ENCODE measurements at regions not wholly inside any gene's neighbourhood (a gene's known extent, or its start where the extent isn't known, plus 50 kb on each side); places are given as distances from the start of the nearest gene placed in this dataset.

DNA sequence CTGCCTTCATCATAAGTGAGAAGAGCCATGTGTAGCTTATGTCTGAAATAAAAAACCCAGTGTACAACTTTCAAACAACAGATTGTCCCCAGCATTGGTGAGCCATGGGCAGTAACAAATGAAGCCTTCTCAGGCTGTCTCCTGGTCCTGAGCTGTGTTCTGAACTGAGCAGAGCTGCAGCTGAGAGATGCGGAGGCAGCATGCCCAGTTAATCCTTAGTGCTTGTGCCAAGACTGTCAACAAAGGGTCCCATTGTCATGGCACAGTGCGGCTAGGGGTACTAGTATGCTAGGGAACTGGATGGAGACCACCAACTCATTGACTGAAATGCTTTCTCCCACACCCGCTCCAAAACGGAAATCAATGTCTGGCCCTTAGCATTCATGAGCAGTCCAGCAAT lies 154.3 kb downstream of the RMST start:
- H3K4me3 ChIP-seq (ENCODE audit: low read depth, low read length), result no peak overlapping the region
- no peak for DNase-seq (ENCODE audit: low read depth)
- TF ChIP-seq, protein P1, sequence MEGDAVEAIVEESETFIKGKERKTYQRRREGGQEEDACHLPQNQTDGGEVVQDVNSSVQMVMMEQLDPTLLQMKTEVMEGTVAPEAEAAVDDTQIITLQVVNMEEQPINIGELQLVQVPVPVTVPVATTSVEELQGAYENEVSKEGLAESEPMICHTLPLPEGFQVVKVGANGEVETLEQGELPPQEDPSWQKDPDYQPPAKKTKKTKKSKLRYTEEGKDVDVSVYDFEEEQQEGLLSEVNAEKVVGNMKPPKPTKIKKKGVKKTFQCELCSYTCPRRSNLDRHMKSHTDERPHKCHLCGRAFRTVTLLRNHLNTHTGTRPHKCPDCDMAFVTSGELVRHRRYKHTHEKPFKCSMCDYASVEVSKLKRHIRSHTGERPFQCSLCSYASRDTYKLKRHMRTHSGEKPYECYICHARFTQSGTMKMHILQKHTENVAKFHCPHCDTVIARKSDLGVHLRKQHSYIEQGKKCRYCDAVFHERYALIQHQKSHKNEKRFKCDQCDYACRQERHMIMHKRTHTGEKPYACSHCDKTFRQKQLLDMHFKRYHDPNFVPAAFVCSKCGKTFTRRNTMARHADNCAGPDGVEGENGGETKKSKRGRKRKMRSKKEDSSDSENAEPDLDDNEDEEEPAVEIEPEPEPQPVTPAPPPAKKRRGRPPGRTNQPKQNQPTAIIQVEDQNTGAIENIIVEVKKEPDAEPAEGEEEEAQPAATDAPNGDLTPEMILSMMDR (IDR thresholded peaks at IDR 0.05; ENCODE audit: insufficient read depth, low read depth, low read length), result no peak

GRCh38 chr12:97628962-97629361 lies 166.4 kb downstream of the RMST start:
- DNase-seq (ENCODE audit: low read depth), result no peak
- TF ChIP-seq, protein P1 (IDR thresholded peaks at IDR 0.05; ENCODE audit: insufficient read depth, low read depth, low read length), result no peak
- H3K4me3 ChIP-seq (ENCODE audit: low read depth, low read length), result no peak overlapping the region

GRCh38 chr12:97629382-97629781 lies 166.8 kb downstream of the RMST start:
- no peak overlapping the region for H3K4me3 ChIP-seq (ENCODE audit: low read depth, low read length)
- TF ChIP-seq, protein P1 (IDR thresholded peaks at IDR 0.05; ENCODE audit: insufficient read depth, low read depth, low read length), result no peak
- no peak for DNase-seq (ENCODE audit: low read depth)

DNA sequence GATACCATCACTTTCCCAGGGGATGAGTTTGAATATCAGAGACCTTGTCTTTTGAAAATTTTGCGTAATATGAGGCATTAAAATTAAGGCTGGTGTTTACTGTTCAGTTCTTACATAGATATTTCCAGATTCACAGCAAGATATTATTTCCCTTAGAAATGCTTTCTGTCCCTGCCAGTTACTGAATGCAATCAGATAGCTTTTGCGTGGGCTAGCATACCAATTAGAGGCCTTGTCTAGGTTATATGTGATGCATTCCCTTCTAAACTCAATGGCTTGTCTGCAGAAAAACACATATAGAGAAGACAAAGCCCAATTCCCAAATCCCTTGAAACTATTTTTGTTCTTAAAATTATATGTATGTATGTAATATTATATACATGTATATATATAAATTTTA lies 167.8 kb downstream of the RMST start:
- TF ChIP-seq, protein P1 (IDR thresholded peaks at IDR 0.05; ENCODE audit: insufficient read depth, low read depth, low read length), result no peak
- DNase-seq (ENCODE audit: low read depth), result no peak
- no peak overlapping the region for H3K4me3 ChIP-seq (ENCODE audit: low read depth, low read length)

GRCh38 chr12:97630875-97631274 lies 168.3 kb downstream of the RMST start:
- H3K4me3 ChIP-seq (ENCODE audit: low read depth, low read length), result no peak overlapping the region

DNA sequence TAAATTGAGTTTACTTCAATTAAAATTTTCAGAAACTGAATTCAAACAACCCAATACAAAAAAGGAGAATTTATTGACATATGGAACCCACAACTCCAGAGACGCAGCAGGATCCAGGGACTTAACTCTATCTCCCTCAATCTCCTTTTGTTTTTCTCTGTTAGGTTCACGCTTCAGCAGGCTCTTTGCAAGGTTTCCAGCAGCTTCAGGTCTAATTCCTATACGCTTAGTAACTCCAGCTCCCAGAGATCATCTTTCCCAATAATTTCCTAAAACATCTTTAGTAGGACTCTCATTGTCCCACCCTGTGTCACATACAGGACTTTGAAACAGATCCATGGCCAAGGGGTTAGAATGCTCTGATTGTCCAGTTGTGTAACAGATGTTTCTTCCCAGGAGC lies 175.2 kb downstream of the RMST start:
- no peak for DNase-seq (ENCODE audit: low read depth)
- no peak overlapping the region for H3K4me3 ChIP-seq (ENCODE audit: low read depth, low read length)
- TF ChIP-seq, protein P1 (IDR thresholded peaks at IDR 0.05; ENCODE audit: insufficient read depth, low read depth, low read length), result no peak

More at GRCh38 chr12:97630875-97631274, 168.3 kb downstream of the RMST start:
- DNase-seq (ENCODE audit: low read depth), result no peak
- TF ChIP-seq, protein P1 (IDR thresholded peaks at IDR 0.05; ENCODE audit: insufficient read depth, low read depth, low read length), result no peak

DNA sequence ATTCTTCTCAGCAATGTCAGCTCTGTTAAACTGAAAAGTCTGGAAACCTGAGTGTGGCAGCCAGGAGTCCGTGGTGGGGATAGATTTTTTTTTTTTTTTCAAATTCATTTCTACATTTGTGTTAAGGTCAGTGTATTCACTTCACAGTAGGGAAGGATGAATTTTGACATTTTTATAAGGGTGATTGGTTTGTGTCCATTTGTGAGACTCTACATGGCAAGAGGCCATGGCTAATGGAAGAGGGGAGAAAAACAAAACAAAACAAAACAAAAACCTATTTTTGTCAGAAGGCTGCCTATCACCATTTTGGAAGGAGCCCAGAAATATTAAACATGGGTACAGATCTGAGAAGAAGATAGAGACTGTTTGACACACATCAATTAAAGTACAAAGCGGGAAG lies 176.1 kb downstream of the RMST start:
- TF ChIP-seq, protein P1 (IDR thresholded peaks at IDR 0.05; ENCODE audit: insufficient read depth, low read depth, low read length), result no peak
- no peak for DNase-seq (ENCODE audit: low read depth)
- no peak overlapping the region for H3K4me3 ChIP-seq (ENCODE audit: low read depth, low read length)

Data from fibroblast of villous mesenchyme (primary cell).